DMS 273 treated with DMSO at 0.1 percent for 48 hours (cell line): ENCODE measurements at regions not wholly inside any gene's neighbourhood (a gene's known extent, or its start where the extent isn't known, plus 50 kb on each side); places are given as distances from the start of the nearest gene placed in this dataset.
"Not testable (repeated sequence)": the region's sequence is repeated elsewhere in the genome, so short reads cannot be mapped to it uniquely, and the experiment has no call there.

Experiments
- DNase-seq: peaks from one replicate; lab custom pipeline; 2025; lab: John Stamatoyannopoulos, UW

GRCh38 chr1:227415115-227415790 lies 97.0 kb upstream of the CDC42BPA start:
- no peak for DNase-seq

- no peak for DNase-seq
These were observed 92.8 kb upstream of the CDC42BPA start for GRCh38 chr1:227411066-227411465.

GRCh38 chr1:227406332-227406731 lies 88.0 kb upstream of the CDC42BPA start:
- DNase-seq = not testable (repeated sequence)

- no peak for DNase-seq
These were observed 85.2 kb upstream of the CDC42BPA start for GRCh38 chr1:227403535-227403934.

- DNase-seq = no peak
These were observed 83.5 kb upstream of the CDC42BPA start for GRCh38 chr1:227401562-227402342.

- no peak for DNase-seq
These were observed 80.9 kb upstream of the CDC42BPA start for GRCh38 chr1:227399152-227399730.

GRCh38 chr1:227397354-227397978 lies 79.2 kb upstream of the CDC42BPA start:
- DNase-seq = no peak

GRCh38 chr1:227396539-227397353 lies 78.5 kb upstream of the CDC42BPA start:
- DNase-seq = no peak

GRCh38 chr1:227395426-227396028 lies 77.2 kb upstream of the CDC42BPA start:
- DNase-seq = no peak

- no peak for DNase-seq
These were observed 74.9 kb upstream of the CDC42BPA start for GRCh38 chr1:227392984-227393764.

GRCh38 chr1:227391879-227392278 lies 73.6 kb upstream of the CDC42BPA start:
- peak; percentile 18 for DNase-seq

GRCh38 chr1:227391211-227391610 lies 72.9 kb upstream of the CDC42BPA start:
- no peak for DNase-seq

GRCh38 chr1:227390525-227390924 lies 72.2 kb upstream of the CDC42BPA start:
- no peak for DNase-seq

- no peak for DNase-seq
These were observed 70.2 kb upstream of the CDC42BPA start for GRCh38 chr1:227388214-227389168.

- DNase-seq = no peak
These were observed 61.2 kb upstream of the CDC42BPA start for GRCh38 chr1:227379555-227379892.

GRCh38 chr1:227378871-227379554 lies 60.7 kb upstream of the CDC42BPA start:
- DNase-seq = no peak

- no peak for DNase-seq
These were observed 59.9 kb upstream of the CDC42BPA start for GRCh38 chr1:227378181-227378580.

GRCh38 chr1:227374846-227375245 lies 56.6 kb upstream of the CDC42BPA start:
- no peak for DNase-seq

GRCh38 chr1:227372726-227373130 lies 54.4 kb upstream of the CDC42BPA start:
- DNase-seq = no peak
